Mucosa of rectum (tissue), 2 donors: ENCODE measurements at regions not wholly inside any gene's neighbourhood (a gene's known extent, or its start where the extent isn't known, plus 50 kb on each side); places are given as distances from the start of the nearest gene placed in this dataset.

Experiments
- H3K27ac ChIP-seq, 2 donors: one replicate each; pipeline ENCODE4 v1.7.0; 2013; ENCODE audit warnings: inconsistent platforms in 2 of 2, low read depth in 2 of 2, low read length in 2 of 2
- H3K27me3 ChIP-seq, 2 donors: one replicate each; pipeline ENCODE4 v1.7.0; 2013; ENCODE audit warnings: low read length in 2 of 2; ENCODE audit not compliant: control insufficient read depth in 2 of 2, insufficient read depth in 2 of 2
- H3K36me3 ChIP-seq, 2 donors: one replicate each; pipeline ENCODE4 v1.7.0; 2013; ENCODE audit warnings: low read length in 2 of 2; ENCODE audit not compliant: control insufficient read depth in 2 of 2, insufficient read depth in 2 of 2
- H3K4me1 ChIP-seq, 2 donors: one replicate each; pipeline ENCODE4 v1.7.0; 2013; ENCODE audit warnings: low read length in 2 of 2, mild to moderate bottlenecking in 1 of 2; ENCODE audit not compliant: control insufficient read depth in 2 of 2, insufficient read depth in 2 of 2
- H3K4me3 ChIP-seq, 2 donors: one replicate each; pipeline ENCODE4 v1.7.0; 2013; ENCODE audit warnings: low read length in 2 of 2
- H3K9ac ChIP-seq, 2 donors: one replicate each; pipeline ENCODE4 v1.7.0; 2013; ENCODE audit warnings: low read length in 2 of 2, low read depth in 1 of 2, mild to moderate bottlenecking in 1 of 2
- H3K9me3 ChIP-seq, 2 donors: one replicate each; pipeline ENCODE4 v1.7.0; 2013; ENCODE audit warnings: low read length in 2 of 2; ENCODE audit not compliant: control insufficient read depth in 2 of 2
- donor health status: healthy.
- donor health status: Normal muscosa, but diverticular disease.

DNA sequence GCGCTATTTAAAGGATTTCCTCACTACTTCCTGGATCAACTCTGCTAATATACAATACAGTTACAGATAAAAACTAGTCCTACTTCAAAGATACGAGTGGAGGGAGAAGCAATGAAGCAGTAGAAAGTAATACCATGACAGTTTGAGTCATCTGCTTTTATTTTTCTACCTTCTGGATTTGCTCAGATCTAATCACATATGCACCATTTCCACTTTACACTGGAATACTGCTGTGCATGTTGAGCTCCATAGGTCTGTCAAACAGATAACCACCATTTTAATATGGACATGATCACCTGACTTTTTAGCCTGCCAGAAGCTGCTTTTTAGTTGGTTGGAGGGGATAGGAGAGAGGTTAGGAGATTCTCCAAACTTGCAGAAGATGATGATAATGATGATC is 92.5 kb downstream of the MMUT start:
- Histone ChIP-seq H3K4me1 (no peaks in the 10 kb centered on the region), H3K27ac (no peak overlapping the region), H3K27me3 (no peaks in the 10 kb centered on the region), H3K36me3 (no peaks in the 10 kb centered on the region), H3K9ac (no peak overlapping the region), H3K9me3 (peaks cover 0 to 3% of the 10 kb centered on the region in 2 donors), H3K4me3 (no peak overlapping the region)

DNA sequence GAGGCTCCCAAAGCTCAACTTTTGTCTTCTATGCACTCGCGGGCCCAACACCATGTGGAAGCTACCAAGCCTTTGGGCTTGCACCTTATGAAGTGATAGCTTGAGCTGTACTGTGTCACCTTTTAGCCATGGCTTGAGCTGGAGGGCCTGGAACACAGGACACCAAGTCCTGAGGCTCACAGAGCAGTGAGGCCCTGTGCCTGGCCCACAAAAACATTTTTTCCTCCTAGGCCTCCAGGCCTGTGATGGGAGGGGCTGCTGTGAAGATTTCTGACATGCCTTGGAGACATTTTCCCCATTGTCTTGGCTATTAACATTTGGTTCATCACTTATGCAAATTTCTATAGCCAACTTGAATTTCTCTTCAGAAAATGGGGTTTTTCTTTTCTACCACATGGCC is 96.5 kb downstream of the MMUT start:
- H3K36me3 ChIP-seq, result no peaks in the 10 kb centered on the region
- H3K9ac ChIP-seq, result no peak overlapping the region
- no peak overlapping the region for H3K27ac ChIP-seq
- peaks cover 0 to 3% of the 10 kb centered on the region in 2 donors for H3K9me3 ChIP-seq
- no peaks in the 10 kb centered on the region for H3K4me1 ChIP-seq
- H3K4me3 ChIP-seq, result no peak overlapping the region
- no peaks in the 10 kb centered on the region for H3K27me3 ChIP-seq

DNA sequence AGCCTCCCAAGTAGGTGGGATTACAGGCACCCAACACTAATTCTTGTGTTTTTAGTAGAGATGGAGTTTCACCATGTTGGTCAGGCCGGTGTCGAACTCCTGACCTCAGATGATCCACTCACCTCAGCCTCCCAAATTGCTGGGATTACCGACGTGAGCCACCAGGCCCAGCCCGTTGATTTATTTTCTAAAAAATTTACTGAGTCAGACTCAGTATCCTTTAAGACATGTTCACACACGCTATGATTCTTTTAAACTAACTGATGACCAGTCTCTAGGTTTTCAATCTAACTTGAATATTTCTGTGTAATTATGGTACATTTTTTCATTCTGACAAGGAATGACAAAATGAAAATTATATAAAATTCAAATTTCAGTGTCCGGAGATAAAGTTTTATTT is 114.5 kb downstream of the MMUT start:
- Histone ChIP-seq H3K9me3 (no peaks in the 10 kb centered on the region), H3K36me3 (no peaks in the 10 kb centered on the region), H3K27ac (no peak overlapping the region), H3K27me3 (no peaks in the 10 kb centered on the region), H3K9ac (no peak overlapping the region), H3K4me3 (no peak overlapping the region), H3K4me1 (no peaks in the 10 kb centered on the region)

DNA sequence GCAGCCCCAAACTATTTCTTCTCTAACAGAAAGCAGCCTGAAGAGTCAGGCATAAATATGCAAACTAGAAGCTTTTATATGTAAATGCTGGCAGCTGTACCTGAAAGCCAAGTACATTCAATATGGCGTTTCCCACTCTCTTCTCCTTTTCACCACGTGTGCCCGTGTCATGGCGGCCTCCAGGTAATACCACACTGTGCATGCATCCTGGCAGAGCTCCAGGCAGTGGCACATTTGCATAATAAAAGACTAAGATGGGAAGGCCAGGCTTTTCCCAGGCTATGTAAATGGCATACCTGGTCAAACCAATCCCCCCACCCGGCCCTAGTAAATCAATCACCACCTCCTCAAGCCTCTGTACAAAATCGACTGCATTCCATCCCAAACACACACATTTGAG is 120.6 kb downstream of the MMUT start:
- Histone ChIP-seq H3K4me1 (no peaks in the 10 kb centered on the region), H3K4me3 (no peak overlapping the region), H3K36me3 (no peaks in the 10 kb centered on the region), H3K9ac (no peak overlapping the region), H3K27me3 (no peaks in the 10 kb centered on the region), H3K9me3 (no peaks in the 10 kb centered on the region), H3K27ac (no peak overlapping the region)

DNA sequence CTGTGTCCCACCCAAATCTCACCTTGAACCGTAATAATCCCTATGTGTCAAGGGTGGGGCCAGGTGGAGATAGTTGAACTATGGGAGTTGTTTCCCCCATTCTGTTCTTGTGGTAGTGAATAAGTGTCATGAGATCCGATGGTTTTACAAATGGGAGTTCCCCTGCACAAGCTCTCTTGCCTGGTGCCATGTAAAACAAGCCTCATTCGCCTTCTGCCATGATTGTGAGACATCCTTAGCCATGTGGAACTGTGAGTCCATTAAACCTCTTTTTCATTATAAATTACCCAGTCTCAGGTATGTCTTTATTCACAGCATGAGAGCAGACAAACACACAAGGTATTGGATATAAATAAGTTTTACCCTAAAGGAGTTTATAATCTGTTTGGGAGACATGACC is 121.2 kb downstream of the MMUT start:
- Histone ChIP-seq H3K36me3 (no peaks in the 10 kb centered on the region), H3K4me3 (no peak overlapping the region), H3K9me3 (no peaks in the 10 kb centered on the region), H3K4me1 (no peaks in the 10 kb centered on the region), H3K27me3 (no peaks in the 10 kb centered on the region), H3K27ac (no peak overlapping the region), H3K9ac (no peak overlapping the region)

DNA sequence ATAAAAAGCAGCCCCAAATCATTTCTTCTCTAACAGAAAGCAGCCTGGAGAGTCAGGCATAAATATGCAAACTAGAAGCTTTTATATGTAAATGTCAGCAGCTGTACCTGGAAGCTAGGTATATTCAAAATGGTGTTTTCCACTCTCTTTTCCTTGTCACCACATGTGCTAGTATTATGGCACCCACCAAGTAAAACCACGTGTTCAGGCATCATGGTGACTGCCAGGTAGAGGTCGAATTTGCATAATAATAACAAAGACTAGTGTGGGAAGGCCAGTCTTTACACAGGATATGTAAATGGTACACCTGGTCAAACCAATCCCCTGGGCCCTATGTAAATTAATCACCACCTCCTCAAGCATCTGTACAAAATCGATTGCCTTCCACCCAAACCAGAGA is 124.0 kb downstream of the MMUT start:
- Histone ChIP-seq H3K36me3 (no peaks in the 10 kb centered on the region), H3K4me3 (no peak overlapping the region), H3K9me3 (no peaks in the 10 kb centered on the region), H3K27ac (no peak overlapping the region), H3K4me1 (no peaks in the 10 kb centered on the region), H3K9ac (no peak overlapping the region), H3K27me3 (no peaks in the 10 kb centered on the region)

DNA sequence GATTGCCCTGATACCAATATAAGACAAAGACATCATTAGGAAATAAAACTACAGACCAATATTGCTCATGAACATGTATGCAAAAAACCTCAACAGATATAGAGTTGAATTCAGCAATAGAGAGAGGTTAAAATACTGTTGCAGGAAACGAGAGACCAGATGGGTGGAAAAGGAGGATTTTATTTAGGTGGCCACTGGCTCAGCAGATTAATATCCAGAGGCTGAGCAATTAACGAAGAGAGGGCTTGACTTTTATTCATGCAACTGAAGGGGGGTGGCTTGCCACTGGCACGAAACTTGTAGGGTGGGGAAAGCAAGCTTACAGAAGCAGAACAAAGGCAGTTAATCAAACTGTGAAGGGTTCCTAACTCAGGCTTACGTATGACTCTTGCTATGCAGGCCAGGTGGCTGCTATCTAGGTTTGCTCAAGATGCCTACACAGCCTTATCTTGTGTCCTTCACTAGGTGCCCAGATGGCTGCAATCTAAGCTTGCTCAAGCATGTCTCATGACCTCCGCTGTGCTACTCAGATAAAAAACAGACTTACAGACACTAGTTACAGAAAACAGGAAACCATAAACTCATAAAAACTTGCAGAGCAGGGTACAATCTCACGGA is 126.4 kb downstream of the MMUT start:
- Histone ChIP-seq H3K27ac (no peak overlapping the region), H3K9me3 (no peaks in the 10 kb centered on the region), H3K4me1 (no peaks in the 10 kb centered on the region)

DNA sequence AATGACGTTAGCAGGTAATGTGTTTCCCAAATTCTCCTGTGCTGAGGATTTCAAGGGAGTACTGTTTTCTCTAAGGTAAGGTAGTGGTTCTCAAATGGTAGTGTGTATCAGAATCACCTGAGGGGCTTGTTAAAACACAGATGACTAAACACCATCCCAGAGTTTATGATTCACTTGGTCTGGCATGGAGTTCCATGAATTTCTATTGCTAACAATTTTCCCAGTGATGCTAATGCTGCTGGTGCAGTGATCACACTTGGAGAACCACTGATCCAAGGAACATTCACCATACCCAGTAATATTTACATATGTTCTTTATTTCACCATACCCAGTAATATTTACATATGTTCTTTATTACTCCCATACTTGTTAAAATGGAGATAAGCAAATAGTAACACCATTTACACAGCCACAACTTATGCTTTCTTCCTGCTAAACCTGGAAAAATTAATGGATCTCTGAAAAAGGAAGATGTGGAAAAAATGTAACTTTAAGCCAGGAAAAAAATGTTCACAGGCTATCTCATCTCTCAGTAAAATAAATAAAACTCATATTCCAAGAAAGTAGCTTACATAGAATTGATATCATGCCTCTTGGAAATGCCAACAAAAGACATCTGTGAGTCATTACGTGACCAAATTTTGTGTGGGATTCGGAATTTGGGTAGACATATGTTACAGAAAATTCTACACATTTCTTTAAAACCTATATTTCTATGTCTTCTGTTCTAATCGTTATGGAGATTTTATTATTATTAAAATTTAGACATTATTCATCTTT is 129.5 kb downstream of the MMUT start:
- Histone ChIP-seq H3K4me1 (no peaks in the 10 kb centered on the region), H3K27ac (no peak overlapping the region), H3K4me3 (no peak overlapping the region), H3K9me3 (no peaks in the 10 kb centered on the region), H3K9ac (no peak overlapping the region), H3K27me3 (no peaks in the 10 kb centered on the region), H3K36me3 (no peaks in the 10 kb centered on the region)

More for the DNA sequence above, 126.4 kb downstream of the MMUT start:
- H3K36me3 ChIP-seq, result no peaks in the 10 kb centered on the region
- H3K4me3 ChIP-seq, result no peak overlapping the region
- H3K27me3 ChIP-seq, result no peaks in the 10 kb centered on the region
- H3K9ac ChIP-seq, result no peak overlapping the region

DNA sequence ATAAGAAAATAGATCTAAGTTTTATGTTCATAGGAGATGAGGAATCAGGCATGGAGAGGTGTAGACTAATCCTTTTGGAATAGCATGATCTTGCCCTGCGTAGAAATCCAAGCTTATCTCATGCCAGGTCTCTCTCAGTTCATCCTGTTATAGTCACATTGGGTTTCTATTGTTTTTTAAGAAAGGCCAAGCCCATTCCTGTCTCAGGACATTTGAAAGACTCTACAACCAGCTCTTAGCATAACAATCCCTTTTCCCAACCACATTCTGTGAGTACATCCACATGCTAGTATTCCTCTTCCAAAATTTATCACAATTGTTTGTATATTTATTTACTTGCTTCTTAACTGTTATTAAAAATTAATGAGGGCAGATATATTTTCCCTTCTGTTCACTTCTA is 130.3 kb downstream of the MMUT start:
- no peaks in the 10 kb centered on the region for H3K9me3 ChIP-seq
- no peaks in the 10 kb centered on the region for H3K27me3 ChIP-seq
- no peak overlapping the region for H3K4me3 ChIP-seq
- no peaks in the 10 kb centered on the region for H3K4me1 ChIP-seq
- H3K9ac ChIP-seq, result no peak overlapping the region
- no peaks in the 10 kb centered on the region for H3K36me3 ChIP-seq
- H3K27ac ChIP-seq, result no peak overlapping the region

DNA sequence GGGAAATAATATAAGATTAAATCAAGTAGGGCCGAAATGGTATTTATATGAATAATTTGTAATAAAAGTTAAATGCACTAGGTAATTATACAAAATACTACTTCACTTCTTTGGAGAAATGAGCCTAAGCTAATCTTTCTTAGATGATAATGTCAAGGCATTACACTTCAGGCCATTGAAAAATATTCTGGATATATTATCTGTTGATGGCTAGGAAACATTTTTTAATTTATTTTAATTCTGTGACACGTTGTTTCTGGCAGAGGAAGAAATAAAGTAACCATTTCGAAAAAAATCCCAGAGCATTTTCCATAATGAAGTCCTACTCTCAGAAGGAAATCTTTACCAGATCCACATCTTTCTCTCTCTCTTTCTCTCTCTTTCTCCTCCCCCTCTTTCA is 133.9 kb downstream of the MMUT start:
- Histone ChIP-seq H3K9ac (no peak overlapping the region), H3K9me3 (no peaks in the 10 kb centered on the region), H3K4me1 (no peaks in the 10 kb centered on the region), H3K27ac (no peak overlapping the region), H3K4me3 (no peak overlapping the region), H3K27me3 (no peaks in the 10 kb centered on the region), H3K36me3 (no peaks in the 10 kb centered on the region)
